K562 (cell line): ENCODE measurements at regions not wholly inside any gene's neighbourhood (a gene's known extent, or its start where the extent isn't known, plus 50 kb on each side); places are given as distances from the start of the nearest gene placed in this dataset.

Experiments used
- ATAC-seq: fragments of 200-7000 bp; cut with Tn5 transposase; 3 replicates; pipeline ENCODE4 v1.9.1; 2020; ENCODE audit warnings: moderate library complexity
- BruUV-seq: library from RNA; stranded (reverse); fragments of 400-500 nt; replicated peaks from 2 replicates; lab custom pipeline; 2021; lab: Mats Ljungman, UMichigan
- CTCF ChIA-PET: fragments of 300-600 bp; formaldehyde crosslinking; extraction: SDS; loops from one replicate; lab custom pipeline; 2021; ENCODE audit warnings: low intra/inter-chr PET ratio; lab: Yijun Ruan, JAX
- POLR2A ChIA-PET: fragments of 300-600, 350-650 bp; sonication (Branson Sonifier 250); formaldehyde crosslinking; extraction: SDS; loops from one replicate; lab custom pipeline; 2021; ENCODE audit warnings: antibody characterized with exemption, inconsistent platforms; lab: Yijun Ruan, JAX
- DNase-seq, 4 experiments: peaks; one replicate each; pipeline versions ENCODE4 v3.0.0 to v3.0.0-alpha.2; 2011 to 2018; ENCODE audit warnings: low spot score in 3 of 4, mixed read lengths in 3 of 4; ENCODE audit errors: extremely low read depth in 1 of 4
- FAIRE-seq: peaks from 2 replicates; lab custom pipeline; 2011; peaks lifted over from hg19 to GRCh38; lab: Jason Lieb, UNC
- H2AFZ ChIP-seq: 2 replicates; pipeline ENCODE4 v1.6.0; 2011; ENCODE audit warnings: low read depth, low read length, control low read depth, inconsistent platforms
- H3K27ac ChIP-seq: fragments of 200-600 bp; 3 replicates; pipeline ENCODE4 v1.8.0; 2011; ENCODE audit warnings: low read depth, mild to moderate bottlenecking, control low read depth, inconsistent platforms, low read length, moderate library complexity, mixed read lengths; ENCODE audit errors: extremely low read depth
- H3K27me3 ChIP-seq, 2 experiments: fragments of 300-600 bp in 1 of 2; 2 replicates in 1 of 2; 3 replicates in 1 of 2; pipeline versions ENCODE4 v1.6.0 to v1.8.0; 2011; ENCODE audit warnings: inconsistent platforms in 2 of 2, low read length in 2 of 2, mild to moderate bottlenecking in 1 of 2, mixed read lengths in 1 of 2, moderate library complexity in 1 of 2; ENCODE audit not compliant: control insufficient read depth in 2 of 2, insufficient read depth in 2 of 2
- H3K36me3 ChIP-seq: fragments of 300-600 bp; 3 replicates; pipeline ENCODE4 v1.8.0; 2011; ENCODE audit warnings: mild to moderate bottlenecking, low read length, inconsistent platforms; ENCODE audit not compliant: control insufficient read depth, insufficient read depth
- H3K4me1 ChIP-seq, 2 experiments: fragments of 200-600 bp in 1 of 2; replicated peaks in 1 of 2; 2 replicates in 1 of 2; 3 replicates in 1 of 2; pipeline versions ENCODE4 v1.5.1 to v1.8.0; 2011; ENCODE audit warnings: inconsistent platforms in 2 of 2, low read length in 2 of 2, mild to moderate bottlenecking in 1 of 2, mixed read lengths in 1 of 2, moderate library complexity in 1 of 2; ENCODE audit not compliant: control insufficient read depth in 2 of 2, insufficient read depth in 2 of 2
- H3K4me2 ChIP-seq: 2 replicates; pipeline ENCODE4 v1.6.1; 2011; ENCODE audit warnings: low read length, control low read depth, inconsistent platforms, mixed read lengths; ENCODE audit not compliant: insufficient read depth
- H3K4me3 ChIP-seq: fragments of 200-600 bp; sonication (generic), shearing (Covaris generic); 2 replicates; pipeline ENCODE4 v1.5.1; 2016; ENCODE audit warnings: control low read depth, inconsistent platforms
- H3K79me2 ChIP-seq: fragments of 200-600 bp; 3 replicates; pipeline ENCODE4 v1.8.0; 2011; ENCODE audit warnings: low read length, inconsistent platforms; ENCODE audit not compliant: control insufficient read depth, insufficient read depth
- H3K9ac ChIP-seq, 2 experiments: 2 replicates each; pipeline versions ENCODE4 v1.6.0 to v1.6.1; 2011; ENCODE audit warnings: low read depth in 2 of 2, low read length in 2 of 2, control low read depth in 1 of 2, inconsistent platforms in 1 of 2, mild to moderate bottlenecking in 1 of 2, mixed read lengths in 1 of 2; ENCODE audit not compliant: insufficient read depth in 1 of 2
- H3K9me1 ChIP-seq: one replicate; pipeline ENCODE4 v1.6.0; 2011; ENCODE audit warnings: inconsistent platforms, mild to moderate bottlenecking, low read length, moderate library complexity; ENCODE audit not compliant: control insufficient read depth, insufficient read depth
- H3K9me3 ChIP-seq: replicated peaks from 2 replicates; pipeline ENCODE4 v1.5.1; 2011; ENCODE audit warnings: low read depth, low read length, inconsistent platforms; ENCODE audit not compliant: control insufficient read depth, insufficient read depth
- H4K20me1 ChIP-seq: replicated peaks from 2 replicates; pipeline ENCODE4 v1.6.1; 2011; ENCODE audit warnings: low read length, inconsistent platforms, mixed read lengths; ENCODE audit not compliant: control insufficient read depth, insufficient read depth
- ADNP ChIP-seq: fragments of 200-800 bp; sonication (Bioruptor generic); IDR thresholded peaks from 2 replicates; pipeline ENCODE4 v1.6.1; 2016; ENCODE audit warnings: missing genetic modification characterization, missing compliant biosample characterization
- BCOR ChIP-seq: fragments of 450-650 bp; IDR thresholded peaks from 2 replicates; pipeline ENCODE4 v1.6.1; 2016
- CHD1 ChIP-seq: fragments of 200-600 bp; sonication (generic); IDR thresholded peaks from one replicate; pipeline ENCODE4 v1.6.1; 2012; ENCODE audit warnings: mild to moderate bottlenecking, moderate library complexity, low read length, inconsistent platforms
- HOMEZ ChIP-seq: fragments of 250-450 bp; sonication (Bioruptor Pico); IDR thresholded peaks from 2 replicates; pipeline ENCODE4 v1.4.0; 2020; ENCODE audit warnings: mild to moderate bottlenecking, moderate library complexity
- JUND ChIP-seq, 2 experiments: IDR thresholded peaks; 2 replicates in 1 of 2; 3 replicates in 1 of 2; pipeline ENCODE4 v1.6.1; 2011; ENCODE audit warnings: borderline replicate concordance in 2 of 2, low read depth in 2 of 2, low read length in 2 of 2, improper control_type of control experiment in 1 of 2, missing biosample characterization in 1 of 2, missing genetic modification characterization in 1 of 2, missing genetic modification reagents in 1 of 2
- NFE2 ChIP-seq: IDR thresholded peaks from 2 replicates; pipeline ENCODE4 v1.6.1; 2014; ENCODE audit warnings: antibody characterized with exemption, low read depth
- NFYB ChIP-seq: IDR thresholded peaks from 2 replicates; pipeline ENCODE4 v1.6.1; 2011; ENCODE audit warnings: mild to moderate bottlenecking, moderate library complexity; ENCODE audit not compliant: insufficient read length; ENCODE audit errors: extremely low read depth
- SPI1 ChIP-seq: IDR thresholded peaks from 2 replicates; pipeline ENCODE4 v1.6.1; 2011; ENCODE audit warnings: low read depth, low read length, control low read depth, borderline replicate concordance
- TAF7 ChIP-seq: fragments of 450-650 bp; IDR thresholded peaks from 2 replicates; pipeline ENCODE4 v1.6.1; 2016; ENCODE audit warnings: missing genetic modification characterization, missing compliant biosample characterization
- U2AF1 ChIP-seq: fragments of 200-400 bp; formaldehyde crosslinking; optimal IDR thresholded peaks from 2 replicates; pipeline ENCODE3; 2017; ENCODE audit warnings: mild to moderate bottlenecking, low read depth, low read length, moderate library complexity
- ZBTB2 ChIP-seq: fragments of 450-650 bp; IDR thresholded peaks from 2 replicates; pipeline ENCODE4 v1.6.1; 2016; ENCODE audit warnings: antibody characterized with exemption
- ZNF23 ChIP-seq: fragments of 250-450 bp; sonication (Bioruptor Pico); IDR thresholded peaks from 2 replicates; pipeline ENCODE4 v1.4.0; 2020; ENCODE audit warnings: mild to moderate bottlenecking
- ZNF277 ChIP-seq: fragments of 250-450 bp; sonication (Bioruptor Pico); IDR thresholded peaks from 2 replicates; pipeline ENCODE4 v1.8.0; 2022; ENCODE audit warnings: inconsistent platforms, mild to moderate bottlenecking, moderate library complexity, borderline replicate concordance
- WGBS: fragments of 100-300 bp; shearing (Covaris generic); methylation state at CpG from one replicate; pipeline ENCODE4 v1.1.6; 2016; ENCODE audit warnings: low coverage, mixed read lengths; ENCODE audit not compliant: insufficient coverage; ENCODE audit errors: missing lambda C conversion rate; 5-methylcytosine and 5-hydroxymethylcytosine counted together
- in situ Hi-C: fragments of 300-500 bp; cut with MboI; formaldehyde crosslinking; loops from 4 replicates; pipeline ENCODE4 v1.15.0; 2018; ENCODE audit warnings: inconsistent platforms, mixed read lengths
- intact Hi-C: fragments of 100-400 bp; cut with micrococcal nuclease; formaldehyde crosslinking; loops from 2 replicates; pipeline ENCODE4 v1.14.2; 2022

GRCh38 chr12:13882176-13882575 lies 99.2 kb downstream of the GRIN2B start:
- no peak for DNase-seq
- H3K9me3 ChIP-seq, result no peaks in the 10 kb centered on the region
- no TSS peak for BruUV-seq
- 0% methylated on average over 3 of the region's 4 CpGs for WGBS
- intact Hi-C loops, result no loop called here
- ChIA-PET CTCF (no interaction called here), POLR2A (no interaction called here)
- H2AFZ ChIP-seq, result no peak overlapping the region
- in situ Hi-C loops, result no loop called here
- no peaks in the 10 kb centered on the region for H3K79me2 ChIP-seq
- no peaks in the 10 kb centered on the region for H3K9me1 ChIP-seq
- no peaks in the 10 kb centered on the region for H3K36me3 ChIP-seq
- peaks cover 0 to 7% of the 10 kb centered on the region in 2 experiments; a peak in 1 of 5 replicates for H3K27me3 ChIP-seq
- ATAC-seq, result no peak
- no peak overlapping the region for H3K9ac ChIP-seq
- no peak overlapping the region for H3K27ac ChIP-seq
- no peaks in the 10 kb centered on the region for H3K4me1 ChIP-seq
- no peaks in the 10 kb centered on the region for H4K20me1 ChIP-seq
- no peak for FAIRE-seq
- H3K4me3 ChIP-seq, result no peak overlapping the region
- TF ChIP-seq ZNF23 (no peak), NFYB (no peak), TAF7 (tag) (no peak), SPI1 (no peak)
- TF ChIP-seq, all 486 proteins: peak for 0
- H3K4me2 ChIP-seq, result no peak overlapping the region

- H3K36me3 ChIP-seq, result no peaks in the 10 kb centered on the region
- H4K20me1 ChIP-seq, result no peaks in the 10 kb centered on the region
- no peak for FAIRE-seq
- in situ Hi-C loops, result no loop called here
- no peaks in the 10 kb centered on the region for H3K9me1 ChIP-seq
- ChIA-PET POLR2A (no interaction called here), CTCF (no interaction called here)
- no peak overlapping the region for H3K4me3 ChIP-seq
- intact Hi-C loops, result no loop called here
- H3K4me2 ChIP-seq, result no peak overlapping the region
- H3K27ac ChIP-seq, result no peak overlapping the region
- H3K4me1 ChIP-seq, result no peaks in the 10 kb centered on the region
- ATAC-seq, result no peak
- peaks cover 0 to 7% of the 10 kb centered on the region in 2 experiments; a peak in 1 of 5 replicates for H3K27me3 ChIP-seq
- no peaks in the 10 kb centered on the region for H3K9me3 ChIP-seq
- H3K79me2 ChIP-seq, result no peaks in the 10 kb centered on the region
- H3K9ac ChIP-seq, result no peak overlapping the region
- no peak overlapping the region for H2AFZ ChIP-seq
- 0% methylated on average over 4 of the region's 4 CpGs for WGBS
- no TSS peak for BruUV-seq
- no peak for DNase-seq
- TF ChIP-seq CHD1 (no peak), ADNP (no peak), ZNF277 (no peak), JUND (IDR thresholded peaks at IDR 0.05; ENCODE audit: borderline replicate concordance, low read depth, low read length) (no peak), JUND (tag; IDR thresholded peaks at IDR 0.05; ENCODE audit: borderline replicate concordance, low read depth, low read length) (no peak), BCOR (no peak), ZBTB2 (no peak), ZNF23 (no peak), HOMEZ (CRISPR knock-in tag) (no peak), U2AF1 (no peak), NFE2 (no peak)
Observed at GRCh38 chr12:13880613-13881012, 100.8 kb downstream of the GRIN2B start.
